ENCODE measurements at regions not wholly inside any gene's neighbourhood (a gene's known extent, or its start where the extent isn't known, plus 50 kb on each side); places are given as distances from the start of the nearest gene placed in this dataset.

DNA sequence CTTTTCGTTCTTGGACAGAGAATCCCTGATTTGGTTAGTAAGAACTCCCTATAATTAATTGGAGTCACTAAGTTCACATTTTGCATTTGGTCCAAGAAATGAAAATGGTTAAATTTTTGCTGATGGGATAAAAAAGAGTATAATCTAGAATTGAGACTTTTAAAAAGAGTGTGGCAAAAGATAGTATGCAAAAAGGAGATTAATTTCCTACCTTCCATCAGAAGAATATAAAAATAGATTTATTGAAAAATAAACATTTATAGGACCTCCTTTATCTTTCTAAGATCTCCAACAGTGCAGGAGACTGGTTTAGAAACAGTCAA, 105.5 kb upstream of the EEF1E1 start:
- no peak for TF ChIP-seq POLR2A (IDR thresholded peaks at IDR 0.05)
- TF ChIP-seq, protein P1, sequence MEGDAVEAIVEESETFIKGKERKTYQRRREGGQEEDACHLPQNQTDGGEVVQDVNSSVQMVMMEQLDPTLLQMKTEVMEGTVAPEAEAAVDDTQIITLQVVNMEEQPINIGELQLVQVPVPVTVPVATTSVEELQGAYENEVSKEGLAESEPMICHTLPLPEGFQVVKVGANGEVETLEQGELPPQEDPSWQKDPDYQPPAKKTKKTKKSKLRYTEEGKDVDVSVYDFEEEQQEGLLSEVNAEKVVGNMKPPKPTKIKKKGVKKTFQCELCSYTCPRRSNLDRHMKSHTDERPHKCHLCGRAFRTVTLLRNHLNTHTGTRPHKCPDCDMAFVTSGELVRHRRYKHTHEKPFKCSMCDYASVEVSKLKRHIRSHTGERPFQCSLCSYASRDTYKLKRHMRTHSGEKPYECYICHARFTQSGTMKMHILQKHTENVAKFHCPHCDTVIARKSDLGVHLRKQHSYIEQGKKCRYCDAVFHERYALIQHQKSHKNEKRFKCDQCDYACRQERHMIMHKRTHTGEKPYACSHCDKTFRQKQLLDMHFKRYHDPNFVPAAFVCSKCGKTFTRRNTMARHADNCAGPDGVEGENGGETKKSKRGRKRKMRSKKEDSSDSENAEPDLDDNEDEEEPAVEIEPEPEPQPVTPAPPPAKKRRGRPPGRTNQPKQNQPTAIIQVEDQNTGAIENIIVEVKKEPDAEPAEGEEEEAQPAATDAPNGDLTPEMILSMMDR (IDR thresholded peaks at IDR 0.05) = no peak

Data from body of pancreas (tissue), 4 donors.